ENCODE measurements at regions not wholly inside any gene's neighbourhood (a gene's known extent, or its start where the extent isn't known, plus 50 kb on each side); places are given as distances from the start of the nearest gene placed in this dataset.

GRCh38 chr2:34646901-34647300 lies 1047.8 kb upstream of the FAM98A start:
- WGBS, 2 donors: 91 to 96% methylated on average over 3 of the region's 3 CpGs

DNA sequence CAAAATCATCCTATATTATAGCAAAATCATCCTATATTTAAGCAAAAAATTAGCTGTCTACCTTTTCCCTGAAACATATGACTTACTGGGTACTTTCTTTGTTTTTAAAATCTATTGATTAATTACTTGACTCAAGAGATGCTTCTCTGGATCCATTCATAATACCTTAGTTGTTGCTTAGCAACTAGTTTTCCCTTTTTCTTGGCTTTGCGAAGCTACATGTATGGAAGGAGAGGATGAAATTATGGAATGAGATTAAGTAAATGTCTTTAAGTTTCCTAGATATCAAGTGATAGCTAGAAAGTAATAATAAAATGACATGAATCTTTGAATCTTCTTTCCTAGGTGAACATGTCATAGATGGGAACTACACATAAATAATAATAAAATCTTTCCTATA lies 1033.2 kb upstream of the FAM98A start:
- no peaks in the 10 kb centered on the region for H3K4me1 ChIP-seq
- WGBS, 2 donors: 90 to 92% methylated on average over 1 of the region's 1 CpG
- H3K4me3 ChIP-seq: no peak overlapping the region
- H3K27me3 ChIP-seq: no peaks in the 10 kb centered on the region
- no peak overlapping the region for H3K27ac ChIP-seq
- DNase-seq (ENCODE audit: low spot score in 2 of 2): no peak
- peaks cover 0 to 27% (median 0%) of the 10 kb centered on the region in 4 donors for H3K9me3 ChIP-seq
- TF ChIP-seq CTCF (IDR thresholded peaks at IDR 0.05) (no peak), EP300 (IDR thresholded peaks at IDR 0.05) (no peak), POLR2A (IDR thresholded peaks at IDR 0.05) (no peak)
- H3K36me3 ChIP-seq: no peaks in the 10 kb centered on the region

More at GRCh38 chr2:34646901-34647300, 1047.8 kb upstream of the FAM98A start:
- DNase-seq (ENCODE audit: low spot score in 2 of 2): no peak
- peaks cover 0 to 15% (median 0%) of the 10 kb centered on the region in 4 donors for H3K9me3 ChIP-seq
- TF ChIP-seq EP300 (IDR thresholded peaks at IDR 0.05): no peak
- no peak for TF ChIP-seq POLR2A (IDR thresholded peaks at IDR 0.05)
- TF ChIP-seq CTCF (IDR thresholded peaks at IDR 0.05): no peak
- no peak overlapping the region for H3K27ac ChIP-seq
- no peak overlapping the region for H3K4me3 ChIP-seq
- no peaks in the 10 kb centered on the region for H3K4me1 ChIP-seq
- H3K36me3 ChIP-seq: no peaks in the 10 kb centered on the region
- H3K27me3 ChIP-seq: no peaks in the 10 kb centered on the region

- 40 to 48% methylated on average over 3 of the region's 3 CpGs for WGBS, 2 donors
Observed at GRCh38 chr2:34627003-34627402, 1027.9 kb upstream of the FAM98A start.

GRCh38 chr2:34604164-34604563 lies 1005.1 kb upstream of the FAM98A start:
- Histone ChIP-seq H3K4me1 (no peaks in the 10 kb centered on the region), H3K36me3 (no peaks in the 10 kb centered on the region), H3K27me3 (no peaks in the 10 kb centered on the region), H3K4me3 (no peak overlapping the region), H3K27ac (no peak overlapping the region), H3K9me3 (no peaks in the 10 kb centered on the region)
- 87 to 94% methylated on average over 3 to 4 of the region's 4 CpGs for WGBS, 2 donors
- no peak for TF ChIP-seq EP300 (IDR thresholded peaks at IDR 0.05)
- no peak for TF ChIP-seq CTCF (IDR thresholded peaks at IDR 0.05)
- TF ChIP-seq POLR2A (IDR thresholded peaks at IDR 0.05): no peak
- DNase-seq (ENCODE audit: low spot score in 2 of 2): no peak

More at GRCh38 chr2:34627003-34627402, 1027.9 kb upstream of the FAM98A start:
- no peak for TF ChIP-seq EP300 (IDR thresholded peaks at IDR 0.05)
- TF ChIP-seq CTCF (IDR thresholded peaks at IDR 0.05): no peak
- TF ChIP-seq POLR2A (IDR thresholded peaks at IDR 0.05): no peak
- Histone ChIP-seq H3K36me3 (no peaks in the 10 kb centered on the region), H3K27me3 (no peaks in the 10 kb centered on the region), H3K9me3 (peaks cover 0 to 12% (median 0%) of the 10 kb centered on the region in 4 donors), H3K4me3 (no peak overlapping the region), H3K4me1 (no peaks in the 10 kb centered on the region), H3K27ac (no peak overlapping the region)
- DNase-seq (ENCODE audit: low spot score in 2 of 2): no peak

DNA sequence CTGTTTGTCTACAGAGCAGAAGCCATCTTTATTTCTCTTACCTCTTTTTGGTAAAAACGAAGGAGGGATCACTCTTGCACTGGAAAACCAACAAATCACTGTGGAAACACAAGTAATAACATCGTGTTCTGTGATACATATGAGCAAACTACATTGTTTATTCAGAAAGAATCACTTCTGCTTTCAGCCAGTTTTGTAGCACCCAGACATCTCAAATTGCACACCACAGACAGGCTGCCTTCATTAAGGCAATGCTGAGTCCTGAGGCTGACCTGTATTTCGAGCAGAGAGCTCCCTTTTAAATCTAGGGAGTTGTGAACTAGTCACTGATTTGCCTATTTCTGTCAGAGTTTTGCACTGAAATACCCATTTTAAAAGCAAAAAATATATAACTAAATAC lies 1003.2 kb upstream of the FAM98A start:
- DNase-seq (ENCODE audit: low spot score in 2 of 2): no peak
- Histone ChIP-seq H3K27me3 (no peaks in the 10 kb centered on the region), H3K36me3 (no peaks in the 10 kb centered on the region), H3K27ac (no peak overlapping the region), H3K4me1 (no peaks in the 10 kb centered on the region), H3K9me3 (no peaks in the 10 kb centered on the region), H3K4me3 (no peak overlapping the region)
- 58 to 69% methylated on average over 3 of the region's 3 CpGs for WGBS, 2 donors
- TF ChIP-seq CTCF (IDR thresholded peaks at IDR 0.05) (no peak), EP300 (IDR thresholded peaks at IDR 0.05) (no peak), POLR2A (IDR thresholded peaks at IDR 0.05) (no peak)

All from tibial nerve (tissue), 4 donors.